ENCODE measurements at regions not wholly inside any gene's neighbourhood (a gene's known extent, or its start where the extent isn't known, plus 50 kb on each side); places are given as distances from the start of the nearest gene placed in this dataset.

DNA sequence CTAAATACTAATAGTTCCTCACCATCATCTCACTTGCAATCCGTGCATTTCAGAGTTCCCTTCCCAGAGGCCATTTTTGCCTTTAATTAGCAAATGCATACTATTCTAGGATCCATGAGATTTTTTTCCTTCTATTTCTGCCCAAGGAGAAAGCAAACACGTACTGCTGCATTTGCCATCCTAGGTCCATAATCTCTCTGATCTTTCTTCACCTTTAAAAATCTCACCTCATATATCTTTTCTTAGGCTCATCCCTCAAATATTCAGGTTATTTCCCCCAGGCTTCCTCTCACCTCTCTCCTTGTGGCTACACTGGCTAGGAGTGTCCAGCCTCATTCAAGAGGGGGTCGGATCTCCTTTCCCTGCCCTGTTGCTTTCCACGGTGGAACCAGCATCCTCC, 338.6 kb downstream of the SETD4 start:
- TF ChIP-seq, protein P1, sequence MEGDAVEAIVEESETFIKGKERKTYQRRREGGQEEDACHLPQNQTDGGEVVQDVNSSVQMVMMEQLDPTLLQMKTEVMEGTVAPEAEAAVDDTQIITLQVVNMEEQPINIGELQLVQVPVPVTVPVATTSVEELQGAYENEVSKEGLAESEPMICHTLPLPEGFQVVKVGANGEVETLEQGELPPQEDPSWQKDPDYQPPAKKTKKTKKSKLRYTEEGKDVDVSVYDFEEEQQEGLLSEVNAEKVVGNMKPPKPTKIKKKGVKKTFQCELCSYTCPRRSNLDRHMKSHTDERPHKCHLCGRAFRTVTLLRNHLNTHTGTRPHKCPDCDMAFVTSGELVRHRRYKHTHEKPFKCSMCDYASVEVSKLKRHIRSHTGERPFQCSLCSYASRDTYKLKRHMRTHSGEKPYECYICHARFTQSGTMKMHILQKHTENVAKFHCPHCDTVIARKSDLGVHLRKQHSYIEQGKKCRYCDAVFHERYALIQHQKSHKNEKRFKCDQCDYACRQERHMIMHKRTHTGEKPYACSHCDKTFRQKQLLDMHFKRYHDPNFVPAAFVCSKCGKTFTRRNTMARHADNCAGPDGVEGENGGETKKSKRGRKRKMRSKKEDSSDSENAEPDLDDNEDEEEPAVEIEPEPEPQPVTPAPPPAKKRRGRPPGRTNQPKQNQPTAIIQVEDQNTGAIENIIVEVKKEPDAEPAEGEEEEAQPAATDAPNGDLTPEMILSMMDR (conservative IDR thresholded peaks at IDR 0.05; ENCODE audit: low read length) = no peak
- TF ChIP-seq EZH2phosphoT487 (IDR thresholded peaks at IDR 0.05; ENCODE audit: borderline replicate concordance) = no peak
